KOPT-K1 (cell line): ENCODE measurements at regions not wholly inside any gene's neighbourhood (a gene's known extent, or its start where the extent isn't known, plus 50 kb on each side); places are given as distances from the start of the nearest gene placed in this dataset.

Experiments
- H3K27ac ChIP-seq: fragments of 200-600 bp; sonication (generic); 2 replicates; pipeline ENCODE4 v1.5.1; 2016; ENCODE audit warnings: antibody characterized with exemption, mild to moderate bottlenecking, low read depth, low read length; ENCODE audit not compliant: poor library complexity, severe bottlenecking
- H3K36me3 ChIP-seq: fragments of 200-600 bp; sonication (generic); 2 replicates; pipeline ENCODE4 v1.5.1; 2017; ENCODE audit warnings: antibody characterized with exemption, mild to moderate bottlenecking, low read length, moderate library complexity; ENCODE audit not compliant: insufficient read depth
- H3K9me3 ChIP-seq: fragments of 200-600 bp; sonication (generic); 2 replicates; pipeline ENCODE4 v1.5.1; 2017; ENCODE audit warnings: antibody characterized with exemption, low read length, mild to moderate bottlenecking; ENCODE audit not compliant: insufficient read depth, poor library complexity, severe bottlenecking

DNA sequence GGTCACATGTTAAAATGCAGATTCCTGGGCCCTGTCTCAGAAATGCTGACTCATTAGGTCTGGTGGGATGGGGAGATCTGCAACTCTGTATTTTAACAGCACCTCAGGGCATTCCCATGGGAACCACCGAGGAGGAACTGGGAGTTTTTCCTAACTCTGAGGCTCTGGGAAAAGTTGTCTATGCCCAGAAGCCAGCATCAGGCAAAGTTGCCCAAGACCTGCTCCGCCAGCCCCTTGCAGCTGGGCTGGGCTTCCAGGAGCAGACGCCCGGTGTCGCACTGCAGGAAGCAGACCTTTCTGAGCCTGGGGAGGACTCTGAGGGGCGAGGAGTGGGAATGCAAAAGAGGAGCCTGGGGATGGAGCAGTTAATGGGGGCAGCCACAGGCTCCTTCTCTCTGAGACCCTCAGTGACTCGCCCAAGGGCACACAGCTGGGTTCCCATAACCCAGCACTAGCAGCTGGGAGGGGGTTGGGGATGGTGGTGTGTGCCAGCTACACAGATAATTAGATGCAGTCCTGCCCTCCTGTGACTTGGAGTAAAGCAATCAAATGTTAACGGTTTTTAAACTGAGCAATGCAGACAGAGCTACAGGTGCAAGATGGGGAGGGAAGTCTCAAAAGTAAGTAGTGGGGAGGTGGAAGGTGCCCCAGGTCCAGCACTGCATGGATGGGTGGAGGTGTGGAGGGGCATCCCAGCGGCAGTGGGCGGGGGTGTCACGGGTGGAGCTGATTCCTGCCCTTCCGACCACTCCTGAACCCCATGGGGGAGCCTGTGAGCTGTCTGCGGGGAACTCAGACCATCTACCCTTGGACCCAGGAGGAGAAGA, 100.4 kb downstream of the LSM3 start:
- Histone ChIP-seq H3K27ac (peak overlapping the region; percentile 72), H3K9me3 (no peaks in the 10 kb centered on the region), H3K36me3 (no peaks in the 10 kb centered on the region)

DNA sequence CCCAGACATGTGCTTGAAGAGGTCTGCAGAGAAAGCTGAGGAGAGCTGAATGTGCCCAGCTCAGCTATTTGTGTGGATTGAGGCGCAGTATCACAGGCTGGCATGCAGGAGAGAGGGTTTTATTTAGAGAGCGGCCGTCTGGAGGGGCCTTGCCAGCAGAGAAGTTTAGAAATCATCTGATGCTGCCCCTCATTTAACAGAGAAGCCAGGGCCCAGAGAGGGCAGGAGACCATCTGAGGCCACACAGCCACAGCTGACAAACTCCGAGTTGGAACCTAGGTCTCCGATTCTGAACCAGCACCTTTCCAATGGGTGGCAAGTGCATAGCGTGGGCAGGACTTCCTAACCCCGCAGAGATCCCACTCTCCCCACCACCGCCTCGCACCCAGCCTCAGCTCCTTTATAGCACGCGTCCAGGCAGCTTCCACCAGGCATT, 101.0 kb downstream of the LSM3 start:
- peak overlapping the region; percentile 72 for H3K27ac ChIP-seq

DNA sequence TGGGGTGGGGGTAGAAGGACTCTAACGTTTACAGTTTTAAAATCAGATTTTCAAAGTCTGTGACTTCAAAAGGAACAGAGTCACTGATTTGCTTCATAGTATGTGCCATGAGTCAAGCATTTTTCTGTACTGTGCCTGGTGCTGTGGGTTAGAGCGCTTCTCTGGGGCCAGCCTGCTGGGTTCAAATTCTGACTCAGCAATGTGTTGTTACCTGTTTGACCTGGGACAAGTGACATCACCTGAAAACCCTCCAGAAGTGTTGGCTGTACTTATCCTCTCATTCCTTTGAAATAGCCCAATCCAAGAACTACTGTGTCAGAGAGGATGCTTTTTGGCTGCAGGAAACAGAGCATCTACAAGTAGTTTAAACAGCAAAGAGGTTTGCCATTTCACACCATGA, 101.7 kb downstream of the LSM3 start:
- Histone ChIP-seq H3K27ac (peak overlapping the region; percentile 72), H3K9me3 (no peaks in the 10 kb centered on the region), H3K36me3 (no peaks in the 10 kb centered on the region)

More for the DNA sequence above, 101.0 kb downstream of the LSM3 start:
- no peaks in the 10 kb centered on the region for H3K9me3 ChIP-seq
- no peaks in the 10 kb centered on the region for H3K36me3 ChIP-seq

DNA sequence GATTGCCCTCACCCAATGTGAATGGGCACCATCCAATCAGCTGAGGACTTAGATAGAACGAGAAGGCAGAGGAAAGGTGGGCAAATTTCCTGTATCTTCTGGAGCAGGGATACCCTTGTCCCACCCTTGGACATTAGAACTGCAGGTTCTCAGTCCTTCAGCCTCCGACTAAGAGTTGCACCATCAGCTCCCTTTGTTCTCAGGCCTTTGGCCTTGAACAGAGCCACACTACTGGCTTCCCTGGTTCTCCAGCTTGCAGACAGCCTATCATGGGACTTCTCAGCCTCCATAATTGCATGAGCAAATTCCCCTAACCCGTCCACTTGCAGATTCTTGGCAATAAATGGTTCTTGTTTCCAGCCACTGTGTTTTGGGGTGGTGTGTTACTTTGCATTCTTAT, 102.4 kb downstream of the LSM3 start:
- Histone ChIP-seq H3K27ac (peak overlapping the region; percentile 72), H3K36me3 (no peaks in the 10 kb centered on the region), H3K9me3 (no peaks in the 10 kb centered on the region)

DNA sequence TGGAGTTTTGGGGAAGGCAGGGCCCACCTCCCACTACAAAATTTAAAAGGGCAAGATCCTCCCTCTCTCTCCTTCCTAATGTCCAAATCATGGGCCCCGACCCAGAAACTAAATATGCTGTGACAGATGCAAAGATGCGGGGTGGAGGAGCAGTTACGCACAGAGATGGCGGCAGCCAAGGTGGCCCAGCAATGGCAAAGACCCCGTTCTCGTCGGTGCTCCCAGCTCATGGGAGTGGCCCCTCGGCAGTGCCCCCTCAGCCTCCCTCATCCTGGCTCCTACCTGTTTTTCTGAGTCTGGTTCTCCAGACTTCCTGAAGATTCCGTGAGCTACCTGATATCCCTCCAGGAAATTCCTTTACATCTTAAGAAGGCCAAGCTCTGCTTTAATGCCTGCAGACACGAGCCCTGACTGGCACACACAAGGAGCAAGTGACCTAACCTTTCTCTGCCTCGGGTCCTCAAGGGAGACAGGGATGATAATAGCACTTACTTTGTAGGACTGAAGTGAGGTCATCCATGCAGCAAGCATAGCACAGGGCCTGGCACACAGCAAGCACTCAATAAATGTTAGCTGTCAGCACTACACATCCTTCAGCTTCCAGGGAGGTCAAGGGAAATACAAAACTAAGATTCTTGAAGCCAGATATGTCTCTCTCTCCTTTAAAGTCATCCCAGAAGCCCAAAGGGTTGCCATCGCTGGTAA, 103.5 kb downstream of the LSM3 start:
- Histone ChIP-seq H3K36me3 (no peaks in the 10 kb centered on the region), H3K9me3 (no peaks in the 10 kb centered on the region), H3K27ac (no peak overlapping the region)

DNA sequence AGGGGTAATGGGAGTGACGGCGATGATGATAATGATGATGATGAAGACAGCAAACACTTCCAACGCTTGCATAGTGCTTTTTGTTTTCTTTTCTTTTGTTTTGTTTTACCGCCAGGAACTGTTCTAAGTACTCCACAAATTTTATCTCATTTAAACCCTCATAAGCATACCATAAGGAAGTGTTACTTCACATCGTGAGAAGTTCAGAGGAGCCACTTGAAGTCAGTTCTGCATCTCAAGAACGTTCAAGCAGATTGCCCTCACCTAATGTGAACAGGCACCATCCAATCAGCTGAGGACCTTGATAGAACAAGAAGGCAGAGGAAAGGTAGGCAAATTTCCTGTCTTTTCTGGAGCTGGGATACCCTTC, 104.1 kb downstream of the LSM3 start:
- H3K27ac ChIP-seq, result no peak overlapping the region
- no peaks in the 10 kb centered on the region for H3K36me3 ChIP-seq
- no peaks in the 10 kb centered on the region for H3K9me3 ChIP-seq

DNA sequence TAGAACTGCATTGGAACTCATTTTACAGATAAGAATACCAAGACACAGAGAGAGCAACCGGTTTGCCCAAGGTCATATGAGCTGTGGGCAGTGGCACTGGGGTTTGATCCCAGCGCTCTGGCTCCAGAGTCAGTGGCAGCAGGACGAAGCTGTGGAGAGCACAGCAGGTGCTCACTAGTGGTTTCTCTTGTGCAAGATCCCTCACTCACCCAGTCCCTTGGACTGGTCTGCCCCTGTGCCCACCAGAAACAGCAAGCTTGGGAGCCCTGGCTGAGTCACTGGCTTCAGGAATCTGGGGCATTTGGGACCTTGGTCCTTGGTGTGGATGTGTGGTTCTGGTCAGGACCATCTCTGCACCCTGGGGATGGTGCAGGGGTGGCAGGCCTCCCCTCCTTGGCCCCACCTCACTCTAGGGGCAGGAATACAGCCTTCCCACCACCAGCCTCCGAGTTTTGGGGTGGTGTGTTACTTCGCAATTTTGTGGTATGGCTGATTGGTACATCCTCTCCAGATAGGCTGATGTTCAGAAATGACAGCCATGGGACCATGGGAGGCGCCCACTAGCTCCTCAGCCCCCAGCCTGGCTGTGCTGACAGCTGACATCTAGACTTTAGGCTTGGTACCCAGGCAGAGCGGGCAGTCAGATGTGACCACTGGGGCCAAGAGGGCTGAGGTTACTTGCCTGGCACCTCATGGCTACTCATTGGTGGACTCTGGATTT, 104.6 kb downstream of the LSM3 start:
- Histone ChIP-seq H3K27ac (no peak overlapping the region), H3K9me3 (no peaks in the 10 kb centered on the region), H3K36me3 (no peaks in the 10 kb centered on the region)

DNA sequence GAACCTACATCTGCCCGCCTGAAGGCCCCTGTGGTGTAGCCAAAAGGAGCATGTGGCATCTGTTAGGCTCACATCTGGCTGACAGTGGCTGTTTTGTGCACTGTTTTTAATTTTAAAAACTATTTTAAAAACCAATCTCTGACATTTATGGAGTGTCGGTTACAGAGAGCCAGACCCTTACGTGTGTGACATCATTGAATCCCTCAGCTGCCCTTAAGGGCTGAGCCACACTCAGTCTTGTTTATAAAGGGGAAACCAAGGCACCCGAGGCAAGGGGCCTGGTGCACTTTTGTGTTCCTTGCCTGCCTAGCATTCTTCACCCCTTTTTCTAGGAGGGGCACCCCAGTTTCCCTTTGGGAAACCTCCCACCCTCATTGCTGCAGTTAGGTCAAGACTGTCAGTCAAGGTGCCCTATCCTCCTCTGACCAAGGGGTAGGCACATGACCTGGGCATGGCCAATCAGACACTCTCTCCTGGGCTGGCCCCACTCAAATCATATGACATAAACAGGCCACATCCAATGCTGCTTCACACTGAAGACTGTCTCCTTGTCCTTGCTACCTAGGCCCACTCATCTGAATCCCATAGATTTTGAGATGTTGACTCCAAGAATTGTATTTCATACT, 105.3 kb downstream of the LSM3 start:
- Histone ChIP-seq H3K36me3 (no peaks in the 10 kb centered on the region), H3K27ac (no peak overlapping the region), H3K9me3 (no peaks in the 10 kb centered on the region)

DNA sequence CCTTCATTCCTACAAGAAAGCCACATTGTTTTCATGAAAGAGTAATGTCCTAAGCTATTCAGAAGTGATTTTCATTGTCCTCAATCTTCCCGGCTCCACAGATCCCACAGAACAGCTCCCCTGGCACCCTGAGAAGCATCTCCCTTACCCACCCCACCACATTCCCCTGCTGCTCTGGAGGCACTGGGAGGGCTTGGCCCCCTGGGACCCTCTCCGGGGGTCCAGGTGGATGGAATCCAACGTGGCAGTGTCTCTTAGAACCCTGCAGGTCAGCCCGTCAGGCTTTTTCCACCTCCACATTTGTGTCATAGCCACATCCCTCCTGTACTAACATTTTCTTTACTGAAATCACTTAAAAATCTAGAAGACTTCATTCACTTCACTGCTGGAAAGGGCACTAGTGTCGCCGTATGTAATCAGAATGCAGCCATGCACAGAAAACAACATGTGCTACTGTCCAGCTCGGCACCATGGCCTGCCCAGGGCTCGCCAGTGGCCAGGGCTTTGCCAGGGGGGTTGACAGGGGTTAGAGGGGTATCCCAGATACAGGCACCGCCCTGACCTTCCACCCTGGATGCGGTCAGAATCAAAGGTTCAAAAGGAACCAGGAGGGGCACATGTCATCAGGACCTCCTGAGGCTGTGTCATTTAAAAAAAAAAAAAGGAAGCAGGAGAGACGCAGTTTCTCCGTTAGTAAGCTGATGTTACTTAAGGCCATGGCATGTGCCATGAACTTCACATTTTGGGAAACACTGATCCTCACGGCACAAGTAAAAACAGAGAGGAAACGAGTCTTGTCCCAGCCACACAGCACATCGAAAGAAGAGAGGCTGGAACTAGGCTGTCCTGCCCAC, 106.3 kb downstream of the LSM3 start:
- Histone ChIP-seq H3K36me3 (no peaks in the 10 kb centered on the region), H3K27ac (peak overlapping the region; percentile 45), H3K9me3 (no peaks in the 10 kb centered on the region)

DNA sequence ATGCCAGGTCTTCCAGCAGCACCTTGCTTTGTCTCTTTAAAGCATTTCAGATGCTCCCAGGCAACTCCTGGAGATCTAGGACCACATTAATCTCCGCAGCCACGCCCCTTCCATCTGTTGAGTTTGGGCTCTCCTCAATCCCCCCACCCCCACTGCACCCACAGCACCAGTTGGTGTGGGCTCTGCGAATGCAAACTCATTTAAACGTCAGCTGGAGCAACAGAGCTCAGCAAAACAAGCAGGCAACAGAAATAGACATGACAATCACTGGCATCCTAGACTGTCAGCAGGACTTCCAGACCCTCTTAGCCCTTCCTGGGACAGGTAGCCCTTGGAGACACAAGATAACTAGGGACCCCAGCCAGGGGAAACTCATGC, 106.9 kb downstream of the LSM3 start:
- no peaks in the 10 kb centered on the region for H3K36me3 ChIP-seq
- peak overlapping the region; percentile 45 for H3K27ac ChIP-seq
- no peaks in the 10 kb centered on the region for H3K9me3 ChIP-seq

DNA sequence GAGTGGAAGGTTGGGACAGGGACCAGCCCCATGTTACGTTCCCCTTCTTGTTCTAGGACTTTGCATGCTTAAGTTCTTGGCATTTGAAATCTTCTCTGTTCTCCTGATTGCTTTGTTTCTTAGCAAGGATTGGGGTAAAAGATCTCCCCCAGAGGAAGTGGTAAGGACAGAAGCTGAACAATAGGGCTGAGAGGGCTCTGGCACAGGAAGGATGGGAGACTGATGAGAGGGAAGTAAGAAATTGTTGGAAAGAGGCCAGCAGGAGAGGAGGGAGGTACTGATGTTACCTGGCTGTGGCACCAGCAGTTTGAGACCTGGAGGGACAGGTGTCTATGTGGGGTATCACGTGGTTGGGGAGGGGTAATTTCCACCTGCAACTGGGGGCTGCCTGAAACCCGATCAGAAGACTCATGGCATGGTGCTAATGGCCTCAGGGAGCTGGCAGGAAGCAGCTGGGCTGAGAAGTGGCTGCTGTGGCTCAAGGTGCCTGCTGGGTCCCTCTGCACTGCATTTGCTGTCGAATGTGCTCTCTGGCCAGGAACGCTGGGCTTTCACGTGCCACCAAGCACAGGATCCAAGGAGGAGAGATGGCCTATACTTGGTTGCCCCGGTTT, 108.4 kb downstream of the LSM3 start:
- Histone ChIP-seq H3K9me3 (no peaks in the 10 kb centered on the region), H3K27ac (peak overlapping the region; percentile 45), H3K36me3 (no peaks in the 10 kb centered on the region)

DNA sequence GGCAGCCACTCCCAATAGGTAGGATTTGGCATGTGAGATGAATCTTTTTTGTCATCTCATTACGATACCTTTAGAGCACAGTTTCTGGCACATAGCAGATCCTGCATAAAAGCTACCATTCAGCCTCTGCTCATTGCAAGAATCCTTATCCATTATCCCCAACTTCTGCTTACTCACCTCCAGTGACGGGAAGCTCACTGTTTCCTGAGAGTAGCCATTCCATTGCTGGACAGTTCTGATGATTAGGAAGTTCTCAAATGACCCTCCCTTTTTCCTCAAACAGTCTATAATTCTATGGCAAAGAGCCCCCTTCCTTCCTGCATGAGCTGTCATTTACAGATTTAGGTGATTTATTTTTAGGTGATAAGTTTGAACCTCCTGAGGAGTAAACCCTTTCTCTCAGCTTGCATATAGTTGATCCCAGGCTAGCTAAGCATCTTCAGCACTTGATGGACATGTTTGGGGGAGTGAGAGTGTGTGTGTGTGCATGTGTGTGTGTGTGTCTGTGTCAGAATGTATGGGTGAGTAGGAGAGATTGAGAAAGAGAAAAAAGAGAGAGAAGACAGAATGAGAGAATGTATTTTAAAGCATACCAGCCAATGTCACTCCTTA, 109.7 kb downstream of the LSM3 start:
- H3K36me3 ChIP-seq, result no peaks in the 10 kb centered on the region
- no peak overlapping the region for H3K27ac ChIP-seq
- H3K9me3 ChIP-seq, result no peaks in the 10 kb centered on the region

DNA sequence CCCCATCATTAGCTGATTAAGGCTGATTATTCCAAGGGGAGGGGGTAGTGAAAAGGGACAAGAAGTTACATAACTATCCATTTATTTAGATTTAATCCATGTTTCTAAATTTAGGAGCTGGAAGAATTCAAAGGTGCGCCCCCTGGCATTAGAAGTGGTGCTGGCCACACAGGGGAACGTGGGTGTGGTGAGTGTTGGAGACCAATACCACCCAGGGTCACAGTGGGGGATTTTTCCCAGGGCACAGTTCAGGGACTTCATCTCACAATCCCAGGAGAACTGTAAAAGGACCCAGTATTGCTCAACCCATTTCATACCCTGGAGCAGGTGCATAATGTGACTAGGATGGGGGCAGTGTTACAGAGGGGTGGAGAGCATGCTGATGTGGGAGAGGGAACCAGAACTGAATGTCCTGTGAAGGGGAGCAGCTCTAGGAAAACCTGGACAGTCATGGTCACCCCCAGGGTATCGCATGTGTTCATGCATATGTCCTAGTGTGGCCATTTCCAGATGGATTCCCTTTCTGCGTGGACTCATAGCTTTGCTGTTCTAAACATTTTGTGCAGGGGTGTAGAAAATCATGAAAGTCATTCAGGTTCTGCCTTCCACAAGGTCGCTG, 110.3 kb downstream of the LSM3 start:
- H3K27ac ChIP-seq, result no peak overlapping the region
- H3K9me3 ChIP-seq, result no peaks in the 10 kb centered on the region
- H3K36me3 ChIP-seq, result no peaks in the 10 kb centered on the region
